Breast epithelium (tissue), 4 donors: ENCODE measurements at regions not wholly inside any gene's neighbourhood (a gene's known extent, or its start where the extent isn't known, plus 50 kb on each side); places are given as distances from the start of the nearest gene placed in this dataset.
"Not testable (repeated sequence)": the region's sequence is repeated elsewhere in the genome, so short reads cannot be mapped to it uniquely, and the experiment has no call there.

Experiments
- DNase-seq, 2 donors: peaks; one replicate each; pipeline ENCODE4 v3.0.0-alpha.2; 2019; ENCODE audit warnings: low spot score in 2 of 2
- H3K27ac ChIP-seq, 2 donors: fragments of 200-600 bp; sonication (generic) in 1 of 2; one replicate each; pipeline ENCODE4 v1.5.1; 2016 to 2019; ENCODE audit warnings: mild to moderate bottlenecking in 1 of 2
- H3K27me3 ChIP-seq, 2 donors: fragments of 200-600 bp; sonication (generic) in 1 of 2; one replicate each; pipeline versions ENCODE4 v1.5.1 to v1.6.0; 2017 to 2019; ENCODE audit warnings: control low read depth in 1 of 2, mild to moderate bottlenecking in 1 of 2
- H3K36me3 ChIP-seq: fragments of 200-600 bp; one replicate; pipeline ENCODE4 v1.5.1; 2019
- H3K4me1 ChIP-seq, 2 donors: fragments of 200-600 bp; sonication (generic); one replicate each; pipeline ENCODE4 v1.5.1; 2016 to 2019; ENCODE audit warnings: control low read depth in 1 of 2
- H3K4me3 ChIP-seq, 3 donors: fragments of 200-600 bp; sonication (generic); 1 replicate in 2 of 3; 2 replicates in 1 of 3; pipeline ENCODE4 v1.5.1; 2016 to 2019; ENCODE audit warnings: mild to moderate bottlenecking in 3 of 3, moderate library complexity in 2 of 3
- H3K9me3 ChIP-seq, 2 donors: fragments of 200-600 bp; sonication (generic) in 1 of 2; one replicate each; pipeline ENCODE4 v1.5.1; 2016 to 2019; ENCODE audit warnings: control low read depth in 1 of 2
- CTCF ChIP-seq, 3 donors: fragments of 450-650 bp; IDR thresholded peaks; one replicate each; pipeline ENCODE4 v1.5.1; 2016 to 2017; ENCODE audit warnings: antibody characterized with exemption in 3 of 3, mild to moderate bottlenecking in 3 of 3, moderate library complexity in 3 of 3
- POLR2A ChIP-seq: fragments of 450-650 bp; IDR thresholded peaks from one replicate; pipeline ENCODE4 v1.6.1; 2016; ENCODE audit warnings: antibody characterized with exemption, mild to moderate bottlenecking, moderate library complexity
- POLR2AphosphoS5 ChIP-seq, 3 donors: sonication (generic); formaldehyde crosslinking; IDR thresholded peaks; one replicate each; pipeline ENCODE4 v1.6.1; 2017; ENCODE audit warnings: antibody characterized with exemption in 3 of 3
- intact Hi-C: fragments of 100-400 bp; cut with DNase I; formaldehyde crosslinking; loops from one replicate; pipeline ENCODE4 v1.15.1; 2023; ENCODE audit warnings: low total_unique reads

GRCh38 chr6:99668036-99668705 is 61.5 kb downstream of the PRDM13 start:
- Histone ChIP-seq H3K27ac (no peak overlapping the region), H3K4me3 (no peak overlapping the region), H3K36me3 (no peaks in the 10 kb centered on the region), H3K9me3 (no peaks in the 10 kb centered on the region), H3K27me3 (no peaks in the 10 kb centered on the region), H3K4me1 (no peaks in the 10 kb centered on the region)
- no peak for DNase-seq
- intact Hi-C loops: loop anchor here (5.0 kb wide), 1 partner anchor 231 kb away; no protein-coding TSS in a partner anchor
- TF ChIP-seq POLR2AphosphoS5 (IDR thresholded peaks at IDR 0.05) (no peak), CTCF (IDR thresholded peaks at IDR 0.05) (no peak), POLR2A (no peak)

DNA sequence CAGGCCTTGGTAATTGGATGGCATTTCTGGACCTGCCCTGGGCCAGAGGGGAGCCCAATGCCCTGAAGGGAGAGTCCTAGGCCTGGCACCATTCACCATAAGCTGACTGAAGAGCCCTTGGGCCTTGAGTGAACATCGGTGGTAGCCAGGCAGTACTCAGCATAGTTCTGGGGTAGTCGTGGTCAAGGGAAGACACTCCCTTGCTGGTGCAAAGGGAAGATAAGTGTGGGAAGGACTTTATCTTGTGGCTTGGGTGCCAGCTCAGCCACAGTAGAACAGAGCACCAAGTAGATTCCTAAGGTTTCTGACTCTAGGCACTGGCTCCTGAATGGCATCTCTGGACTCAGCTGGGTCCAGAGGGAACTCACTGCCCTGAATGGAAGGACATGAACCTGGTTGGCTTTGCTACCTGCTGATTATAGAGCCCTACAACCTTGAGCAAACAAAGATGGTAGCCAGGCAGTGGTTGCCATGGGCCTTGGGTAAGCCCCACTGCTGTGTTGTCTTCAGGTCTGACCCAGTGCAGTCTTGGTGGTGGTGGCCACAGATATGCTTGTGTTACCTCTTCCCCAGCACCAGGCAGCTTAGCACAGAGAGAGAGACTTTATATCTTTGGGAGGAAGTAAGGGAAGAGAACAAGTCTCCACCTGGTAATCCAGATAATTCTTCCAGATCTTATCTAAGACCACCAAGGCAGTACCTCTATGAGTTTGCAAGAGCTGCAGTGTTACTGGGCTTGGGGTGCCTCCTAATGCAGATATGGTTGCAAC is 83.5 kb downstream of the PRDM13 start:
- no peak for TF ChIP-seq POLR2AphosphoS5 (IDR thresholded peaks at IDR 0.05)
- TF ChIP-seq POLR2A: no peak
- no peak for TF ChIP-seq CTCF (IDR thresholded peaks at IDR 0.05)
- Histone ChIP-seq H3K27me3 (no peaks in the 10 kb centered on the region), H3K9me3 (no peaks in the 10 kb centered on the region), H3K4me3 (no peak overlapping the region), H3K27ac (no peak overlapping the region), H3K36me3 (no peaks in the 10 kb centered on the region), H3K4me1 (no peaks in the 10 kb centered on the region)
- DNase-seq: no peak
- intact Hi-C loops: no loop called here

- H3K27me3 ChIP-seq, intact Hi-C loops, H3K27ac ChIP-seq, H3K4me3 ChIP-seq, H3K4me1 ChIP-seq, H3K36me3 ChIP-seq, H3K9me3 ChIP-seq, DNase-seq: not testable (repeated sequence)
Measured at GRCh38 chr6:99702287-99702686, 95.7 kb downstream of the PRDM13 start.

DNA sequence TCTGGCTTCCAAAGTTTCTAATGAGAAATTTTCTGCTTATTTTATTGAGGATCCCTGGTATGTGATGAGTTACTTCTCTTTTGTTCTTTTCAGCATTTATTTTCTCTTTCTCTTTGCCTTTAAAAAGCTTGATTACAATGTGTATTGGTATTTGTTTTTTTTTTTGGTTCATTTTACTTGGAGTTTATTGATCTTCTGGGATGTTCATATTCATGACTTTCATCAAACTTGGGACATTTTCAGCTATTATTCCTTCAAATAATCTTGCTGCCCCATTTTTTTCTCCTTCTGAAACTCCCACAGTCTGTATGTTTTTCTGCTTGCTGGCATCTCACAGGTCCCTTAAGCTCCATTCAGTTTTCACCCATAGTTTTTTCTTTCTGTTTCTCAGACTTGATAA is 102.4 kb downstream of the PRDM13 start:
- Histone ChIP-seq H3K27ac (no peak overlapping the region), H3K4me1 (no peaks in the 10 kb centered on the region), H3K27me3 (no peaks in the 10 kb centered on the region), H3K4me3 (no peak overlapping the region), H3K9me3 (no peaks in the 10 kb centered on the region), H3K36me3 (no peaks in the 10 kb centered on the region)
- TF ChIP-seq POLR2AphosphoS5 (IDR thresholded peaks at IDR 0.05) (no peak), CTCF (IDR thresholded peaks at IDR 0.05) (no peak), POLR2A (no peak)
- intact Hi-C loops: no loop called here
- DNase-seq: no peak

DNA sequence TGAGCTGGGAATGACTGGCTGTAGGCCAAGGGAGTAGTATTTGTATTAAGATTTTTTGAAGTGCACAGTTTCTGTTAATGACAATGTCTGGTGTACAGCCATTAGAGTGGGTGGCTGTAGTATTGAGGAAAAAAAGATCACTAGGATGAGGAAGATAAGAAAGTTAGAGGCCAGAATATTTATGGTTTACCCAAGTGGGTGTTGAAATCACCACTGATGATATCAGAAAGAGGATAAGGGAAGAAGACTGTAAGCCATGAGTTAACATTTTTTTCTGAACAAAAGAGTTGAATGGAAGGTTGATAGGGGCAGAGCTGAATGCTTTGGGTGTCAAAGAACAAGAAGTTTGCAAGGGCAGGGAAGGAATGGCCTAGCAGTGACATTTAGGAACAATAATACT is 104.7 kb downstream of the PRDM13 start:
- Histone ChIP-seq H3K27ac (no peak overlapping the region), H3K27me3 (no peaks in the 10 kb centered on the region), H3K4me1 (no peaks in the 10 kb centered on the region), H3K4me3 (no peak overlapping the region), H3K36me3 (no peaks in the 10 kb centered on the region), H3K9me3 (no peaks in the 10 kb centered on the region)
- intact Hi-C loops: no loop called here
- DNase-seq: no peak
- TF ChIP-seq POLR2A (no peak), CTCF (IDR thresholded peaks at IDR 0.05) (no peak), POLR2AphosphoS5 (IDR thresholded peaks at IDR 0.05) (no peak)
